ENCODE measurements at regions not wholly inside any gene's neighbourhood (a gene's known extent, or its start where the extent isn't known, plus 50 kb on each side); places are given as distances from the start of the nearest gene placed in this dataset.

DNA sequence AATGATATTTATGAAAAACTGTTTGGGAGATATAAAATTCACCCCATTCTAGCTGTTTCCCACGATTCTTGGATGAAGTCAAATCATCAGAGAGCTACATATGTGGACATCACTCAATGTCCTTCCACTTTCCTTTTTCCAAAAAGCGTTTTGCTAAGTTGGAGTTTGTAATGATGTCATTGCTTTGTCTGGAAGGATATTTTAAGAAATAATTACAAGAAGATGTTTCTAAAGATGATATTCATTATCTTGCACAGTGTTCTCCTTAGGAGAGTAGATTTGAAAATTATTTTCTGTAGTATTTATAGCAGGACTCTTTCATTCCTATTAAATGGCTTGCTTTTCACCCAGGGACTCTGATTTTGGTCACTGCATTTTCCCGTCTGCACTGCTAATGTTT is 851.2 kb downstream of the EFNB2 start:
- TF ChIP-seq, protein P1, sequence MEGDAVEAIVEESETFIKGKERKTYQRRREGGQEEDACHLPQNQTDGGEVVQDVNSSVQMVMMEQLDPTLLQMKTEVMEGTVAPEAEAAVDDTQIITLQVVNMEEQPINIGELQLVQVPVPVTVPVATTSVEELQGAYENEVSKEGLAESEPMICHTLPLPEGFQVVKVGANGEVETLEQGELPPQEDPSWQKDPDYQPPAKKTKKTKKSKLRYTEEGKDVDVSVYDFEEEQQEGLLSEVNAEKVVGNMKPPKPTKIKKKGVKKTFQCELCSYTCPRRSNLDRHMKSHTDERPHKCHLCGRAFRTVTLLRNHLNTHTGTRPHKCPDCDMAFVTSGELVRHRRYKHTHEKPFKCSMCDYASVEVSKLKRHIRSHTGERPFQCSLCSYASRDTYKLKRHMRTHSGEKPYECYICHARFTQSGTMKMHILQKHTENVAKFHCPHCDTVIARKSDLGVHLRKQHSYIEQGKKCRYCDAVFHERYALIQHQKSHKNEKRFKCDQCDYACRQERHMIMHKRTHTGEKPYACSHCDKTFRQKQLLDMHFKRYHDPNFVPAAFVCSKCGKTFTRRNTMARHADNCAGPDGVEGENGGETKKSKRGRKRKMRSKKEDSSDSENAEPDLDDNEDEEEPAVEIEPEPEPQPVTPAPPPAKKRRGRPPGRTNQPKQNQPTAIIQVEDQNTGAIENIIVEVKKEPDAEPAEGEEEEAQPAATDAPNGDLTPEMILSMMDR (IDR thresholded peaks at IDR 0.05): no peak
- TF ChIP-seq POLR2A (IDR thresholded peaks at IDR 0.05): no peak

All from right lobe of liver (tissue), 4 donors.